ENCODE measurements at regions not wholly inside any gene's neighbourhood (a gene's known extent, or its start where the extent isn't known, plus 50 kb on each side); places are given as distances from the start of the nearest gene placed in this dataset.

DNA sequence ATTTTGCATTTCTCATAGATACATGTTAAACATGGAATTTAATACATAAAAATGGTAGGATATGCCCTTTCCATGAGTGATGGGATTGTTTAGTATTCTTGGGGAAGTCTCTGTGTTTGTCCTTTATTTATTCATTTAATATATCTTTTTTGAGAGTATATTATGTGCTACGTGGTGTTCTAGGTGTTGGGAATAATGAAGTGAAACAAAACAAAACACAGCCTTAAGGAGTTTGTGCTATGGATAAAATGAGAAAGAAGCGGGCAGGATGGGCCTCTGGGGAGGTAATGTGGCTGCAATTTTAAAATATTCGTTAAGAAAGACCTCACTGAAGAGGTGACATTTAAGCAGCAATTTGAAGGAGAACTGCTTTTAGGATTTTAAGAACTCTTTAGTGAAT is 851.5 kb downstream of the MAFB start:
- no peaks in the 10 kb centered on the region for H3K9me3 Mint-ChIP-seq (ENCODE audit: unreplicated experiment)
- H3K4me1 Mint-ChIP-seq (ENCODE audit: low read depth, unreplicated experiment): no peaks in the 10 kb centered on the region
- DNase-seq: no peak
- TF ChIP-seq, protein P1, sequence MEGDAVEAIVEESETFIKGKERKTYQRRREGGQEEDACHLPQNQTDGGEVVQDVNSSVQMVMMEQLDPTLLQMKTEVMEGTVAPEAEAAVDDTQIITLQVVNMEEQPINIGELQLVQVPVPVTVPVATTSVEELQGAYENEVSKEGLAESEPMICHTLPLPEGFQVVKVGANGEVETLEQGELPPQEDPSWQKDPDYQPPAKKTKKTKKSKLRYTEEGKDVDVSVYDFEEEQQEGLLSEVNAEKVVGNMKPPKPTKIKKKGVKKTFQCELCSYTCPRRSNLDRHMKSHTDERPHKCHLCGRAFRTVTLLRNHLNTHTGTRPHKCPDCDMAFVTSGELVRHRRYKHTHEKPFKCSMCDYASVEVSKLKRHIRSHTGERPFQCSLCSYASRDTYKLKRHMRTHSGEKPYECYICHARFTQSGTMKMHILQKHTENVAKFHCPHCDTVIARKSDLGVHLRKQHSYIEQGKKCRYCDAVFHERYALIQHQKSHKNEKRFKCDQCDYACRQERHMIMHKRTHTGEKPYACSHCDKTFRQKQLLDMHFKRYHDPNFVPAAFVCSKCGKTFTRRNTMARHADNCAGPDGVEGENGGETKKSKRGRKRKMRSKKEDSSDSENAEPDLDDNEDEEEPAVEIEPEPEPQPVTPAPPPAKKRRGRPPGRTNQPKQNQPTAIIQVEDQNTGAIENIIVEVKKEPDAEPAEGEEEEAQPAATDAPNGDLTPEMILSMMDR (IDR thresholded peaks at IDR 0.05; ENCODE audit: partially characterized antibody, unreplicated experiment): no peak
- no peaks in the 10 kb centered on the region for H3K27me3 Mint-ChIP-seq (ENCODE audit: unreplicated experiment)
- no peaks in the 10 kb centered on the region for H3K36me3 Mint-ChIP-seq (ENCODE audit: unreplicated experiment)
- H3K27ac Mint-ChIP-seq (ENCODE audit: unreplicated experiment): no peak overlapping the region
- no peak overlapping the region for H3K4me3 Mint-ChIP-seq (ENCODE audit: unreplicated experiment)

DNA sequence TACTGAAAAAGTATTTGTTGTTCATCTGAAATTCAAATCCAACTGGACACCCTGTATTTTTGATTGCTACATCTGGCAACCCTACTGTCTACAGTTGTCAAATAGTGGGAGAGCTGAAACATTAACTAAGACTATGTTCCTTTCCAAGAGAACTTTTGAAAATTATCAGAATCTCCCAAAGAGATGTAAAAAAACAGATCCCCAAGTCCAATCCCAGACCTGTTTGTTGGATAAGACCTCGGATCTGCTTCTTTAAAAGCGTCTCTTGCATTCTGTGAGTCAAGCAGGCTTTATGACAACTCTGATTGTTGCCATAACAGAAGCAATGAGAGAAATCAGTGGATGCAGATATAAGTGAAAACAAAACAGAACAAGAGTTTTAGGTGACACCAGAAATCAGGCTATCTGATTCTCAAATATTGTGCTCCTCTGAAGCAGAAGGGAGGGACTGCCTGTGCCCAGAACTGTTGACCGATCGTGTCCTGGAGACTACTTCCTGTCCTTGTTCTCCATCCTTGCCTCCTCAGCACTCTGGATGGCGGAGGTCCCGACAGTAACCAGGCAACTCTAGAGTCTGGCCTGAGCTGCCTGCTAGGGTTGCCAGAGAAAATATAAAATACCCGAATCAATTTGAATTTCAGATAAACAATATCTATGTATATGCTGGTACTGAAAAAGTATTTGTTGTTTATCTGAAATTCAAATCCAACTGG is 853.8 kb downstream of the MAFB start:
- H3K27ac Mint-ChIP-seq (ENCODE audit: unreplicated experiment): no peak overlapping the region
- TF ChIP-seq, protein P1 (IDR thresholded peaks at IDR 0.05; ENCODE audit: partially characterized antibody, unreplicated experiment): no peak
- H3K36me3 Mint-ChIP-seq (ENCODE audit: unreplicated experiment): no peaks in the 10 kb centered on the region
- H3K4me3 Mint-ChIP-seq (ENCODE audit: unreplicated experiment): no peak overlapping the region
- H3K4me1 Mint-ChIP-seq (ENCODE audit: low read depth, unreplicated experiment): no peaks in the 10 kb centered on the region
- H3K9me3 Mint-ChIP-seq (ENCODE audit: unreplicated experiment): no peaks in the 10 kb centered on the region
- no peak for DNase-seq
- no peaks in the 10 kb centered on the region for H3K27me3 Mint-ChIP-seq (ENCODE audit: unreplicated experiment)

DNA sequence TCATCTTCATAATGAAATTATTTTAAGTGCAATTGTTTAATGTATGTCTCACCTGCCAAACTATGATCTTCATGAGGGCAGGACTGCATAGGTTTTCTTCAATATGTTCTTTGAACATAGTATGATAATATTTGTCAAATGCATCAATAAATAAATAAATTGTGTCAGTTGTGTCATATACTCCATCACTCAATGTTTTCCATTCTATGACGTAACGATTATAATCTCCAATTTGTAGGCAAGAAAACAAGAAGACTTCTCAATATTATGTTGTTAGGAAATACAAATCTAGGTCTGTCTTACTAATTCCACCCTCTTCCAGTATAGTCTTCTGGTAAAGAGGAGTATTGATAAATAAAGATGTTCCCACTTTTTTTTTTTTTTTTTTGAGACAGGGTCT is 858.1 kb downstream of the MAFB start:
- no peaks in the 10 kb centered on the region for H3K36me3 Mint-ChIP-seq (ENCODE audit: unreplicated experiment)
- DNase-seq: no peak
- TF ChIP-seq, protein P1 (IDR thresholded peaks at IDR 0.05; ENCODE audit: partially characterized antibody, unreplicated experiment): no peak
- no peaks in the 10 kb centered on the region for H3K4me1 Mint-ChIP-seq (ENCODE audit: low read depth, unreplicated experiment)
- no peak overlapping the region for H3K4me3 Mint-ChIP-seq (ENCODE audit: unreplicated experiment)
- H3K27me3 Mint-ChIP-seq (ENCODE audit: unreplicated experiment): no peaks in the 10 kb centered on the region
- no peaks in the 10 kb centered on the region for H3K9me3 Mint-ChIP-seq (ENCODE audit: unreplicated experiment)
- no peak overlapping the region for H3K27ac Mint-ChIP-seq (ENCODE audit: unreplicated experiment)

DNA sequence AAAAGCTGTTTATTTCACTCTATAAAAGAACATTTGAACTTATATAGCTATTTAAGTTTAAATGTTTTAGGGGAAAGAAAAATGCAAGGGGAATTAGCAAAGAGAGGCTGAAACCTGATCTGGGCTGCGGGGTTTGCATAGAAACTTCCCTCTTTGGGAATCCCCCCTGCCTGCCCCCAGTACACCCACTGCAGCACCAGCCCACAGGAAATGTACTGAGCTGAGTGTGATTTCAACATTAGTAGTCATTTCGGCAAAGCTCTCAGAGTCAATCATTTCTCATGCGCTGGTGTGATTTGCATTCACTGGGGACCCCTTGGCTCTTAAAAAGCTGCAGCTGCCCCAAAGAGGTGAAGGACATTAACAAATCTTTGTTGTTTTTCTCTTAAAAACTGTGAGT is 859.4 kb downstream of the MAFB start:
- TF ChIP-seq, protein P1 (IDR thresholded peaks at IDR 0.05; ENCODE audit: partially characterized antibody, unreplicated experiment): no peak
- Mint-ChIP-seq H3K4me1 (ENCODE audit: low read depth, unreplicated experiment) (no peaks in the 10 kb centered on the region), H3K4me3 (ENCODE audit: unreplicated experiment) (no peak overlapping the region), H3K27me3 (ENCODE audit: unreplicated experiment) (no peaks in the 10 kb centered on the region), H3K9me3 (ENCODE audit: unreplicated experiment) (no peaks in the 10 kb centered on the region), H3K36me3 (ENCODE audit: unreplicated experiment) (no peaks in the 10 kb centered on the region), H3K27ac (ENCODE audit: unreplicated experiment) (no peak overlapping the region)
- DNase-seq: no peak

DNA sequence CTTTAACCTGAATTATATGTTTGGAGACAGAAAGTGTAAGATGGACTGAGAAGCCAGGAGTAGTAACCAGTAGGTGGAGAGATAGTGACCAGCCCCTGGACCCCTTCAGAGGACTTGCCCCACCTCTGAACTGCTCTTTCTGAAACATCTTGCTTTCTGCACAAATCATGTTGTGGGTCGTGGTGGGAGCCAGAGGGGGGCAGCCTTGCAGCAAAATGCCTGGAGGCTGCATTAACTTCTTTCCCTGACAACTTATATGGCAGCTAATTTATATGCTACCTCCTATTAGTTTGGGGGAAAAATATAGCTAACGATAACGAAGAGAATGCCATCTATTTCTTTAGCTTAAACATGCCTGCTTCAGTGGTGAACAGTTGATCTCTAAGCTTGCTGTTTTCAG is 859.8 kb downstream of the MAFB start:
- H3K4me1 Mint-ChIP-seq (ENCODE audit: low read depth, unreplicated experiment): no peaks in the 10 kb centered on the region

More for the DNA sequence above, 859.8 kb downstream of the MAFB start:
- peak; percentile 32 for DNase-seq
- Mint-ChIP-seq H3K36me3 (ENCODE audit: unreplicated experiment) (no peaks in the 10 kb centered on the region), H3K4me3 (ENCODE audit: unreplicated experiment) (no peak overlapping the region), H3K27me3 (ENCODE audit: unreplicated experiment) (no peaks in the 10 kb centered on the region), H3K9me3 (ENCODE audit: unreplicated experiment) (no peaks in the 10 kb centered on the region), H3K27ac (ENCODE audit: unreplicated experiment) (no peak overlapping the region)
- TF ChIP-seq, protein P1 (IDR thresholded peaks at IDR 0.05; ENCODE audit: partially characterized antibody, unreplicated experiment): peak; percentile 21

All from glutamatergic neuron (in vitro differentiated cells).